GM23338 (cell line): ENCODE measurements at regions not wholly inside any gene's neighbourhood (a gene's known extent, or its start where the extent isn't known, plus 50 kb on each side); places are given as distances from the start of the nearest gene placed in this dataset.

ENCODE experiments used
- EZH2 ChIP-seq: fragments of 200-600 bp; sonication (generic); IDR thresholded peaks from one replicate; pipeline ENCODE4 v1.8.0; 2017; ENCODE audit warnings: antibody characterized with exemption, mild to moderate bottlenecking, low read depth; ENCODE audit not compliant: unreplicated experiment
- POLR2AphosphoS5 ChIP-seq: IDR thresholded peaks from 2 replicates; pipeline ENCODE4 v1.6.1; 2016; ENCODE audit warnings: antibody characterized with exemption, low read depth
- TF ChIP-seq, protein P1 (sequence below), 2 experiments: fragments of 200-600 bp in 1 of 2; sonication (generic) in 1 of 2; conservative IDR thresholded peaks; 2 replicates each; pipeline versions ENCODE4 v1.5.1 to v1.6.1; 2016 to 2017; ENCODE audit warnings: antibody characterized with exemption in 2 of 2, low read depth in 2 of 2, mild to moderate bottlenecking in 2 of 2, moderate library complexity in 1 of 2

DNA sequence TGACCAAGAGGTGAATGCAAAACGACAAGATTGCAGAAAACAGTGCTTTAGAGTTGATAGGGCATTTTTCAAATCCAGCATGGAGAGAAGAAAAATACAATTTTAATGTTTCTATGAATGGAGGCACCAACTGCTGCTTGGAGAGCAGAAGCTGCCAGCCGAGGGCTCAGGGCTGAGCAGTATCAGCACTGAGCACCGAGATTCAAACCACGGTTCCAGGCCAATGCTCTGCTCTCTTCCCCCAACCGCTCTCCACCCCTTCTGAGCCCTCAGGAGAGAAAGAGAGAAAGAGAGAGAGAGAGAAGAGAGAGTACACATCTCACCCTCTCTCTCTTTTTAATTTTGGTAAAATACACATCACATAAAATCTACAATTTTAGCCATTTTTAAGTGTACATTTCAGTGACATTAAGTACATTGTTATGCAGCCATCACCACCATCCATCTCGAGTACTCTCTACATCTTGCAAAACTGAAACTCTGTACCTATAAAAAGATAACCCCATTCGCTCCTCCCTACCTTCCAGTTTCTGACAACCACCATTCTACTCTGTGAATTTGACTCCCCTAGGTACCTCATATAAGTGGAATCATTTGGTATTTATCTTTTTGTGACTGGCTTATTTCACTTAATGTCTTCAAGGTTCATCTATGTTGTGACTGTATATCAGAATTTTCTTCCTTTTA is 333.3 kb downstream of the MIAT start:
- TF ChIP-seq EZH2, result no peak
- no peak for TF ChIP-seq POLR2AphosphoS5
- TF ChIP-seq, protein P1, sequence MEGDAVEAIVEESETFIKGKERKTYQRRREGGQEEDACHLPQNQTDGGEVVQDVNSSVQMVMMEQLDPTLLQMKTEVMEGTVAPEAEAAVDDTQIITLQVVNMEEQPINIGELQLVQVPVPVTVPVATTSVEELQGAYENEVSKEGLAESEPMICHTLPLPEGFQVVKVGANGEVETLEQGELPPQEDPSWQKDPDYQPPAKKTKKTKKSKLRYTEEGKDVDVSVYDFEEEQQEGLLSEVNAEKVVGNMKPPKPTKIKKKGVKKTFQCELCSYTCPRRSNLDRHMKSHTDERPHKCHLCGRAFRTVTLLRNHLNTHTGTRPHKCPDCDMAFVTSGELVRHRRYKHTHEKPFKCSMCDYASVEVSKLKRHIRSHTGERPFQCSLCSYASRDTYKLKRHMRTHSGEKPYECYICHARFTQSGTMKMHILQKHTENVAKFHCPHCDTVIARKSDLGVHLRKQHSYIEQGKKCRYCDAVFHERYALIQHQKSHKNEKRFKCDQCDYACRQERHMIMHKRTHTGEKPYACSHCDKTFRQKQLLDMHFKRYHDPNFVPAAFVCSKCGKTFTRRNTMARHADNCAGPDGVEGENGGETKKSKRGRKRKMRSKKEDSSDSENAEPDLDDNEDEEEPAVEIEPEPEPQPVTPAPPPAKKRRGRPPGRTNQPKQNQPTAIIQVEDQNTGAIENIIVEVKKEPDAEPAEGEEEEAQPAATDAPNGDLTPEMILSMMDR (conservative IDR thresholded peaks at IDR 0.05; ENCODE audit: low read depth in 2 of 2), result no peak
